GM13977 (cell line): ENCODE measurements at regions not wholly inside any gene's neighbourhood (a gene's known extent, or its start where the extent isn't known, plus 50 kb on each side); places are given as distances from the start of the nearest gene placed in this dataset.

Experiments used
- DNase-seq: peaks from one replicate; pipeline ENCODE4 v3.0.0; 2012; ENCODE audit warnings: low spot score
- CTCF ChIP-seq: IDR thresholded peaks from 2 replicates; pipeline ENCODE4 v1.5.1; 2012; ENCODE audit warnings: mild to moderate bottlenecking, control low read depth; ENCODE audit not compliant: insufficient read depth; ENCODE audit errors: extremely low read depth, missing control alignments
- in situ Hi-C: fragments of 300-500 bp; cut with MboI; formaldehyde crosslinking; loops from one replicate; pipeline ENCODE4 v1.12.0; 2022; ENCODE audit warnings: low sequenced_read_pairs, low pct_unique_long_range_greater_than_20kb, mixed read lengths, inconsistent platforms; ENCODE audit not compliant: unreplicated experiment

DNA sequence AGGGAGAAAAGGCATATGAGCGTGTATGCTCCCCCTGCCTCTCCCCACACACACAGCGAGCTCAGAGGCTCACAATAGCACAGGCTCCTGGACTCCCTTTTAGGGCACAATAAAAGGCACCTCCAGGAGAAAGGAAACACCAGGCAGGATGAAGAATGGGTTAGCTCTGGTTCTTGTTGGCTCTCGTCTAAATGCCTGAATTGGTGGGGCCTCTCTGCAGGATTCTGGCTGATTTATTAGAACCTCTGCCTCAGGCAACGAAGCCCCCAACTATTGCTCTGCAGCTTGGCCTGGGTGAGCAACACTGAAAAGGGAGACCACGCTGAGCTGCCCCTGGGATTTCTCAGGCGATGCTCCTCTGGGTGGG lies 590.9 kb upstream of the PLXNA2 start:
- in situ Hi-C loops = no loop called here
- TF ChIP-seq CTCF = no peak
- DNase-seq = no peak

DNA sequence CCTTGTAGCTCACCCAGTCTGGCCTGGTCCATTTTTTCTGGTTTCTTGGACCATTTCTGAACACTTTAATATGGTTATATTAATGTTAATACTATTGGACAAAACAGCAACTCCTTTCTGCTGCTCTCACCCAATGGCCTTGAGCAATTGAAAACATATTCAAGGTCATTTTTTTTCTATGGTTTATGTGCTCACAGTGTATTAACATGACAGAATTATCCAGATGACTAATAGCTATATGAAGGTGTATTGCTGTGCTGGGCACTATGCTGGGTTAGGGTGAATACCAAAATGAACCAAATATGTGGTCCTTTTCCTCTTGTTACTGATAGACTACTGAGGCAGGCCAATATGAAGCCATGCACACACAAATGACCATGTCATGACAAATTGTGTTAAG lies 591.6 kb upstream of the PLXNA2 start:
- in situ Hi-C loops = no loop called here
- TF ChIP-seq CTCF = no peak

GRCh38 chr1:208837242-208837641 lies 593.1 kb upstream of the PLXNA2 start:
- no peak for DNase-seq
- in situ Hi-C loops = no loop called here
- no peak for TF ChIP-seq CTCF

More for the DNA sequence above, 591.6 kb upstream of the PLXNA2 start:
- DNase-seq = no peak

GRCh38 chr1:208841436-208841835 lies 597.3 kb upstream of the PLXNA2 start:
- in situ Hi-C loops = no loop called here
- no peak for DNase-seq
- TF ChIP-seq CTCF = no peak

- no peak for DNase-seq
- TF ChIP-seq CTCF = no peak
- in situ Hi-C loops = no loop called here
These were observed 598.3 kb upstream of the PLXNA2 start for GRCh38 chr1:208842451-208842850.

- TF ChIP-seq CTCF = no peak
- in situ Hi-C loops = no loop called here
- DNase-seq = no peak
These were observed 600.0 kb upstream of the PLXNA2 start for GRCh38 chr1:208844158-208844557.

DNA sequence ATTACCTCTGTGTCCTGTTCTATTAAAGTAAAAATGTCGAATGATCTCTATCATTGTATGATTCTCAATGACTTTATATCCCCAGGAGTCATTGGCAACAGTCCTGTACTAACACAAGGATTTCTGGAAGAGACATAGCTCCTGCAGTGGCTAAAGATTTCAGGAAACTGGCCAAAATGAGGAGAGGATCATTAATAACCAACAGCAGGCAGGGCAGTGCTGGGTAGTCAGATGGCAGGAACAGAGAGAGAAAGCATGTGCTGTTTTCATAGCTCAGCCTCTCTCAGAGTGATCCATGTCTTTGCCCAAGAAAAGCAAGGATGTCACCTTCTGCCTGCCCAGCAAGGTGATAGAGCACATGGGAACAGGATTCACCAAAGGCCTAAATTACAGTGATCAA lies 604.7 kb upstream of the PLXNA2 start:
- in situ Hi-C loops = no loop called here
- DNase-seq = no peak
- TF ChIP-seq CTCF = no peak
